ENCODE measurements at regions not wholly inside any gene's neighbourhood (a gene's known extent, or its start where the extent isn't known, plus 50 kb on each side); places are given as distances from the start of the nearest gene placed in this dataset.

DNA sequence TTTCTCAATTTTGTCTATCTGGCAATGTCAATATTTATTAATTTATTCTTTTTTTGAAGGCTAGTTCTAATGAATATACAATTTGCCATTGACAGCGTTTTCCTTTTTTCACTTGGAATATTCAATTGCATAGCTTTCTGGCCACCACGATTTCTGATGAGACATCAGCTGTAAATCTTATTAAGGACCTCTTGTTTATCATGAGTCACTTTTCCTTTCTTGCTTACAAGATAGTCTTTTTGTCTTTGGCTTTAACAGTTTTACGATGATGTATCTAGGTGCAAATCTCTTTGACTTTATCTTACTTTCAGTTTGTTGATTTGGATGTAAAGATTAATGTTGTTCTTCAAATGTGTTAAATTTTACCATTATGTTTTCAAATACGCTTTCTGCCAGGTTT, 991.6 kb upstream of the SLC10A2 start:
- Histone ChIP-seq H3K27me3 (ENCODE audit: low read depth, low read length) (no peaks in the 10 kb centered on the region), H3K9me3 (ENCODE audit: control insufficient read depth in 1 of 2, low read length in 2 of 2) (no peaks in the 10 kb centered on the region), H3K4me1 (ENCODE audit: control insufficient read depth in 1 of 2, insufficient read depth in 2 of 2, low read length in 2 of 2) (no peaks in the 10 kb centered on the region), H3K27ac (ENCODE audit: low read length) (no peak overlapping the region), H3K36me3 (ENCODE audit: control insufficient read depth in 1 of 2, insufficient read depth in 2 of 2, low read length in 2 of 2) (no peaks in the 10 kb centered on the region), H3K4me3 (ENCODE audit: low read depth in 1 of 2, low read length in 2 of 2) (no peak overlapping the region)

GRCh38 chr13:104045907-104046306, 979.7 kb upstream of the SLC10A2 start:
- H3K27me3 ChIP-seq (ENCODE audit: low read depth, low read length) = no peaks in the 10 kb centered on the region
- no peak overlapping the region for H3K27ac ChIP-seq (ENCODE audit: low read length)
- no peaks in the 10 kb centered on the region for H3K4me1 ChIP-seq (ENCODE audit: control insufficient read depth in 1 of 2, insufficient read depth in 2 of 2, low read length in 2 of 2)
- H3K9me3 ChIP-seq (ENCODE audit: control insufficient read depth in 1 of 2, low read length in 2 of 2) = no peaks in the 10 kb centered on the region
- no peaks in the 10 kb centered on the region for H3K36me3 ChIP-seq (ENCODE audit: control insufficient read depth in 1 of 2, insufficient read depth in 2 of 2, low read length in 2 of 2)
- no peak overlapping the region for H3K4me3 ChIP-seq (ENCODE audit: low read depth in 1 of 2, low read length in 2 of 2)

DNA sequence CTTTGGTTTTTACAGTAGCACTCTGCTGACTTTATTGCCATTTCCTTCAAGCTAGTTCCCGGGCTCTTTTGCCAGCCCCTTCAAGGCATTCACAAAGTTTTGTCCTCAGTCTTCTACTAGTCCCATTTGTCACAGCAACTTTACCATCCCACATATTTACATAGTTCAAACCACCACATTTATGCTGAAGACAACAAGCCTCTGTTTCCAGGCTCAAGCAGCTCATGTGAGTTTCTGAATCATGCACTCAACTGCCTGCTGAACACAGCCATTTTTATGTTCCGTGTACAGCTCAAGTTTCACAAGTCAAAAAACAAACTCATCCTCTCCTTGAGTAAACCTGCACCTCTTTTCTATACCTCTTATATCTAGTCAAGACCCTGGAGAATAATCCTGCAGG, 977.0 kb upstream of the SLC10A2 start:
- Histone ChIP-seq H3K27ac (ENCODE audit: low read length) (no peak overlapping the region), H3K9me3 (ENCODE audit: control insufficient read depth in 1 of 2, low read length in 2 of 2) (peaks cover 0 to 4% of the 10 kb centered on the region in 2 donors), H3K4me1 (ENCODE audit: control insufficient read depth in 1 of 2, insufficient read depth in 2 of 2, low read length in 2 of 2) (no peaks in the 10 kb centered on the region), H3K36me3 (ENCODE audit: control insufficient read depth in 1 of 2, insufficient read depth in 2 of 2, low read length in 2 of 2) (no peaks in the 10 kb centered on the region), H3K27me3 (ENCODE audit: low read depth, low read length) (no peaks in the 10 kb centered on the region), H3K4me3 (ENCODE audit: low read depth in 1 of 2, low read length in 2 of 2) (no peak overlapping the region)

DNA sequence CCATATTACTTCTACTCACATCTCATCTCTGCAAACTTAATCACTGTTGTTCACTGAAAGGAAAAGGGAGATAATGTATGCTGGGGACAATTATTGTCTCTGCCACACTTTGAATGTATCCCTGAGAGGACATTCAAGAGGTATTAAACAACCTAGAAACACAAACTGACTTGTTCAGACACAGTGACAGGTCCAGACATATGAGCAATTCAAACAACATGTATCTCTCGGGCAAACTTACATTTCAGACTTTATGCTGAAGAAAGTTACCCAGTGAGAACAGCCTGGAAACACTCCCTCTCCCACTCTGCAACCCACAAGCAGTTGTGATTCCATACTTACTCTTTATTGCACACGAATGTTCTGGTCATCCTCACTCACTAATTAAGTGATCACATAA, 968.7 kb upstream of the SLC10A2 start:
- H3K9me3 ChIP-seq (ENCODE audit: control insufficient read depth in 1 of 2, low read length in 2 of 2) = no peaks in the 10 kb centered on the region
- no peaks in the 10 kb centered on the region for H3K36me3 ChIP-seq (ENCODE audit: control insufficient read depth in 1 of 2, insufficient read depth in 2 of 2, low read length in 2 of 2)
- no peak overlapping the region for H3K4me3 ChIP-seq (ENCODE audit: low read depth in 1 of 2, low read length in 2 of 2)
- no peaks in the 10 kb centered on the region for H3K4me1 ChIP-seq (ENCODE audit: control insufficient read depth in 1 of 2, insufficient read depth in 2 of 2, low read length in 2 of 2)
- no peak overlapping the region for H3K27ac ChIP-seq (ENCODE audit: low read length)
- no peaks in the 10 kb centered on the region for H3K27me3 ChIP-seq (ENCODE audit: low read depth, low read length)

DNA sequence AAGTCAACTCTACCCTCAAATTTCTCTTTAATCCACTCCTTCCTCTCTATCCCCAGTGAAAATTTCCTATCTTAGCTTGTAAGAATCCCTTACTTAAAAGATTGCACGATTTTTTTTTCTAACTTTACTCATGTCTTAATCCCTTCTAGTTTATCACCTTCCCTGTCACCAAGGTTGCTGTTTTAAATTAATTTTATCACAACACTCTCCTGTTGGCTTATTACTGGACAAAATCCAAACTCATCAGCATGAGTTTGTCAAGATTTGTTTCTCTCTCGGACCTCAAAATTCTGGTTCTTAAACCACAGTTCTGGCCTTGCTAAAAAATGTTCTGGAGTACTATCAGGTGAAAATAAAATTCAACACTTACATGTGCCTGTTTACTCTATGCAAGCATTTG, 959.1 kb upstream of the SLC10A2 start:
- Histone ChIP-seq H3K27me3 (ENCODE audit: low read depth, low read length) (no peaks in the 10 kb centered on the region), H3K4me1 (ENCODE audit: control insufficient read depth in 1 of 2, insufficient read depth in 2 of 2, low read length in 2 of 2) (no peaks in the 10 kb centered on the region), H3K27ac (ENCODE audit: low read length) (no peak overlapping the region), H3K36me3 (ENCODE audit: control insufficient read depth in 1 of 2, insufficient read depth in 2 of 2, low read length in 2 of 2) (no peaks in the 10 kb centered on the region), H3K9me3 (ENCODE audit: control insufficient read depth in 1 of 2, low read length in 2 of 2) (no peaks in the 10 kb centered on the region), H3K4me3 (ENCODE audit: low read depth in 1 of 2, low read length in 2 of 2) (no peak overlapping the region)

GRCh38 chr13:104024416-104025170, 958.4 kb upstream of the SLC10A2 start:
- no peaks in the 10 kb centered on the region for H3K27me3 ChIP-seq (ENCODE audit: low read depth, low read length)
- H3K27ac ChIP-seq (ENCODE audit: low read length) = no peak overlapping the region
- no peak overlapping the region for H3K4me3 ChIP-seq (ENCODE audit: low read depth in 1 of 2, low read length in 2 of 2)
- H3K4me1 ChIP-seq (ENCODE audit: control insufficient read depth in 1 of 2, insufficient read depth in 2 of 2, low read length in 2 of 2) = no peaks in the 10 kb centered on the region
- H3K9me3 ChIP-seq (ENCODE audit: control insufficient read depth in 1 of 2, low read length in 2 of 2) = no peaks in the 10 kb centered on the region
- no peaks in the 10 kb centered on the region for H3K36me3 ChIP-seq (ENCODE audit: control insufficient read depth in 1 of 2, insufficient read depth in 2 of 2, low read length in 2 of 2)

DNA sequence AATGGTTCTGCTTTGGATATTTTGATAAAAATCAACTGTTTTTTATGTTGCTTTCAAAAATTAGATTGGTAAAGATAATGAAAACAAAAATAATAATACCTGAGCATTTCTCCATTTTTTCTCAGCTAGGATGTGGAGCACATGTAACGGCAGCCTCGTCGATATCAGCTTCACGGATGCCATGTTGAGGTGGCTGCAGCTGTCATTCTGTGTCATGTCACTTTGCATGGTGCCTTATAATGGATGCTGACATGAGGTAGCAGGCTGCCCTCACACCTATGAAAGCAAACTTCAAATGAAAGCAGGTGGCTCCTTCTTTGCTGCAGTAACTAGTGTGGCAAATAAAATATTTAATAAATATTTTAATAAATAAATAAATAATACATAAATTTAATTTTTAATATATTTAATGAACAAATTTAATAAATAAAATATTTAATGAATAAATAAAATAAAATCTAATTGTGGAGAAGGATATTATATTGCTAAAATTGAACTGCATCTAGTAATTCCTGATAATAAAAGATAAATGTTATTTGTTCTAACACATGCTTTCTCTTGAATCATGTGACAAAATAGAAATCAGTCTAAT, 955.7 kb upstream of the SLC10A2 start:
- Histone ChIP-seq H3K27ac (ENCODE audit: low read length) (no peak overlapping the region), H3K4me1 (ENCODE audit: control insufficient read depth in 1 of 2, insufficient read depth in 2 of 2, low read length in 2 of 2) (no peaks in the 10 kb centered on the region), H3K27me3 (ENCODE audit: low read depth, low read length) (no peaks in the 10 kb centered on the region), H3K9me3 (ENCODE audit: control insufficient read depth in 1 of 2, low read length in 2 of 2) (no peaks in the 10 kb centered on the region), H3K4me3 (ENCODE audit: low read depth in 1 of 2, low read length in 2 of 2) (no peak overlapping the region), H3K36me3 (ENCODE audit: control insufficient read depth in 1 of 2, insufficient read depth in 2 of 2, low read length in 2 of 2) (no peaks in the 10 kb centered on the region)

GRCh38 chr13:104017317-104017716, 951.1 kb upstream of the SLC10A2 start:
- no peaks in the 10 kb centered on the region for H3K27me3 ChIP-seq (ENCODE audit: low read depth, low read length)
- no peaks in the 10 kb centered on the region for H3K4me1 ChIP-seq (ENCODE audit: control insufficient read depth in 1 of 2, insufficient read depth in 2 of 2, low read length in 2 of 2)
- H3K4me3 ChIP-seq (ENCODE audit: low read depth in 1 of 2, low read length in 2 of 2) = no peak overlapping the region
- H3K27ac ChIP-seq (ENCODE audit: low read length) = no peak overlapping the region
- H3K9me3 ChIP-seq (ENCODE audit: control insufficient read depth in 1 of 2, low read length in 2 of 2) = no peaks in the 10 kb centered on the region
- no peaks in the 10 kb centered on the region for H3K36me3 ChIP-seq (ENCODE audit: control insufficient read depth in 1 of 2, insufficient read depth in 2 of 2, low read length in 2 of 2)

GRCh38 chr13:104015646-104016396, 949.6 kb upstream of the SLC10A2 start:
- H3K9me3 ChIP-seq (ENCODE audit: control insufficient read depth in 1 of 2, low read length in 2 of 2) = no peaks in the 10 kb centered on the region
- H3K27me3 ChIP-seq (ENCODE audit: low read depth, low read length) = no peaks in the 10 kb centered on the region
- H3K27ac ChIP-seq (ENCODE audit: low read length) = no peak overlapping the region
- no peaks in the 10 kb centered on the region for H3K4me1 ChIP-seq (ENCODE audit: control insufficient read depth in 1 of 2, insufficient read depth in 2 of 2, low read length in 2 of 2)
- H3K4me3 ChIP-seq (ENCODE audit: low read depth in 1 of 2, low read length in 2 of 2) = no peak overlapping the region
- no peaks in the 10 kb centered on the region for H3K36me3 ChIP-seq (ENCODE audit: control insufficient read depth in 1 of 2, insufficient read depth in 2 of 2, low read length in 2 of 2)

DNA sequence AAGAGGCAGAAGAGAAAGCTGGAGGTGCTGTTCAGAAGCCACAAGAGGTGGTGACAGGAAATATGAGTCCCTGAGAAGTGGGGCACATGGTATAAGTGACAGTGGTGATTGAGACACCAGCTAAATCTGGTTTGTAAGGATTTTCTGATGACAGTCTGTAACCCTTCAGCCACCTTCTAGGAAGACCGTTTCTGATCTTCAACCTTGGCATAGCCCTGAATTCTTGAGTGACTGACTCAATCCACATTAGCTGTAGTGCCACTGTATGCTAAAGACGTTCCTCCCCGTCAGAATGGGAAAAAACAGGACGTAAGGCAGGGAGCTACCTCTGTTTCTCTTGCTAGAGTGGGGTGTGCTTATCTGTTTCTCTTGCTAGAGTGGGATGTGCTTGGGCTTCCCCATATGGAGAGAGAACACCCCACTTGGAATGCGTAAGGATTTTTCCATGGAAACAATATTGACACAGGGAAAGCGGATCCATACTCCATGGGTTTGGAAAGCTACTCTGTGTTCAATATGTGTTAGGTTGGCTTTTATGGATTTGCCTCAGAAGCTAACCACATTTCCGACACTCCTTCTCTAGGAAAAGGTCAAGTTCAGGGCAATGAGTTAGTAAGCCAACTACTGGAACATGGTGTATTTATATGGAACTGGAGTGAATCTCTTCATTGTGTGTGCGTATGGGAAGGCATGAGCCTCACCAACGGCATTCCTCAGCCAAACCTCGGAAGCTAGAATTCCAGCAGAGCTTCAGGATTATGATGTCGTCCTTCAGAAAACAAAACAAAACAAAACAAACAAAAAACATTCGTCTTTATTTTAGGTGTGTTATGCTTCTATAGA, 948.8 kb upstream of the SLC10A2 start:
- no peak overlapping the region for H3K27ac ChIP-seq (ENCODE audit: low read length)

More for the DNA sequence above, 948.8 kb upstream of the SLC10A2 start:
- Histone ChIP-seq H3K9me3 (ENCODE audit: control insufficient read depth in 1 of 2, low read length in 2 of 2) (no peaks in the 10 kb centered on the region), H3K4me3 (ENCODE audit: low read depth in 1 of 2, low read length in 2 of 2) (no peak overlapping the region), H3K4me1 (ENCODE audit: control insufficient read depth in 1 of 2, insufficient read depth in 2 of 2, low read length in 2 of 2) (no peaks in the 10 kb centered on the region), H3K36me3 (ENCODE audit: control insufficient read depth in 1 of 2, insufficient read depth in 2 of 2, low read length in 2 of 2) (no peaks in the 10 kb centered on the region), H3K27me3 (ENCODE audit: low read depth, low read length) (no peaks in the 10 kb centered on the region)
